WI38 (cell line): ENCODE measurements at regions not wholly inside any gene's neighbourhood (a gene's known extent, or its start where the extent isn't known, plus 50 kb on each side); places are given as distances from the start of the nearest gene placed in this dataset.

Experiments used
- H3K4me3 ChIP-seq: 2 replicates; pipeline ENCODE4 v1.5.1; 2011; ENCODE audit warnings: low read depth, mild to moderate bottlenecking, control low read depth, low read length
- CTCF ChIP-seq: IDR thresholded peaks from 2 replicates; pipeline ENCODE4 v1.5.1; 2012; ENCODE audit warnings: low read depth, mild to moderate bottlenecking, control low read depth, low read length

GRCh38 chr2:67337903-67338302, 59.2 kb upstream of the ETAA1 start:
- no peak for TF ChIP-seq CTCF
- no peak overlapping the region for H3K4me3 ChIP-seq

DNA sequence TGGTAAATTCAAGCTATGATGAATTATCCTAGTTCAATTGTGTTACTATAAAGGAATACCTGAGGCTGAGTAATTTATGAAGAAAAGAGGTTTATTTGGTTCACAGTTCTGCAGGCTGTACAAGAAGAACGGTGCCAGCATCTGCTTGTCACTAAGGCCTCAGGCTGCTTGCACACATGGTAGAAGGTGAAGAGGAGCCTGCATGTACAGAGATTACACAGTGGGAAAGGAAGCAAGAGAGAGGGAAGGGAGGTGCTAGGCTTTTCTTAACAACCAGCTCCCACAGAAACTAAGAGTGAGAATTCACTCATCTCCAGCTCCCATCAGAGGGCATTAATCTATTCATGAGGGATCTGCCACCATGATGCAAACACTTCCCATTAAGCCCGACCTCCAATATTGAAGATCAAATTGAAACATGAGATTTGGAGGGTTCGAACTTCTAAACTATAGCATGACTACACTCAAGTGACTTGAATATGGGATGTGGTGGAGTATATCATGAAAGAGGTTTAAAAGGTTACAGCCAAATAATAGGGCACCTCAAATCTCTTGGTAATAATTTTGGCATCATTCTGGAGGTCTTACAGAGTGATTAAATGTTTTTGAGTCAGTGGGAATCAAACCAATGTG, 58.4 kb upstream of the ETAA1 start:
- no peak for TF ChIP-seq CTCF
- no peak overlapping the region for H3K4me3 ChIP-seq

- TF ChIP-seq CTCF, result no peak
These were observed 57.8 kb upstream of the ETAA1 start for GRCh38 chr2:67339234-67339885.

DNA sequence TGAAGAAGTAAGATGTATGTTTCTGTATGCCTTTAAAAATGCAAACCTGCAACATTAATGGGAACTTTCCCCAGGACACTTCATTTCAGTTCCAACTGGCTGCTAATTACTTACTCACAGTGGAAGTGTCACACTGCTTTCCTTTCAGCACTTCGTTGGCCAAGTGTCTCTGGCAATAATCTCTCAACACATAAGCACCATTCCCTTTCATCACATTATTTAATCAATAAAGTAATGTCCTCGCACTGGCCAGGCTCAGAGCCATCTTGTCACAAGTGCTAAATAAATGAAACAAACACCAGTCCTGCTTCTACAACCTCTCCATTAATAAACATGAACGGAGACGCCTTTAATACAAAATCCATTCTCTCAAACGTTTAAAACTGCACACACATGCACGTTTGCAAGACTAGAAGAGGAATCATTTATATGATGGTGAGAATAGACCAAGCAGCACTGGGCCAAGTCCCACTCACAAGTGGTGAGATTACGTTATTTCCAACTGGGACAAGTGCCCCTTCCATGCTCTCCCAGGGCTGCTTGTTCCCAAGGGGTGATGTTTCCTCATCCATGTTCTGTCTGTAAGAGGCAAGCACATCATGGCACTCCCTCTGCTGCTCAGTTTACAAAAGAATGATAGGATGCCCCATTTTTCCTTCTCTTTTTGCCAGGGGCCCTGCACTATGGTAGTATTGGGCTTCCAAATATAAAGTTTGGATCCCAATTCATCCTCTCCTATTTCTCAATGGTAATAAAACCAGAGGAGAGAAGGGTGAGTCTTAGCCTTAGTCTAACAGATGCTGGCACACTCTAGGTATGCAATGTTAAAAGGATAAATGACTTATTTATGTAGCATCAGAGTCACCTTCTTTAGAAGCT, 56.8 kb upstream of the ETAA1 start:
- TF ChIP-seq CTCF, result no peak

More at GRCh38 chr2:67339234-67339885, 57.8 kb upstream of the ETAA1 start:
- H3K4me3 ChIP-seq, result no peak overlapping the region

DNA sequence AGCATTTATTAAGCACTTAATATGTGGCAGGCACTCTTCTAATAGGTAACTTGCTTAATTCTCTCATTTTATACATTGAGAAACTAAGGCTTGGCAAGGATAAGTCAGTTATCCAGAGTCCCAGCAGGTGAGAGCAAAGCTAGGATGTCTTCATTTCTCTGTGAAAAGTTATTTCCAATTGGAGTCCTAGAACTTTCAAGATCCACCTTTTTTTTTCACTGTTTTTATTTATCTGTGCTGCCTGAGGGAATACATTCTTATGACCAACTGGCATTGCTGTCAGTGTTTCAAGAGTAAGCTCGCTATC, 56.2 kb upstream of the ETAA1 start:
- no peak overlapping the region for H3K4me3 ChIP-seq
- TF ChIP-seq CTCF, result no peak

More for the DNA sequence above, 56.8 kb upstream of the ETAA1 start:
- no peak overlapping the region for H3K4me3 ChIP-seq

GRCh38 chr2:67341336-67341735, 55.8 kb upstream of the ETAA1 start:
- TF ChIP-seq CTCF, result no peak
- H3K4me3 ChIP-seq, result no peak overlapping the region

DNA sequence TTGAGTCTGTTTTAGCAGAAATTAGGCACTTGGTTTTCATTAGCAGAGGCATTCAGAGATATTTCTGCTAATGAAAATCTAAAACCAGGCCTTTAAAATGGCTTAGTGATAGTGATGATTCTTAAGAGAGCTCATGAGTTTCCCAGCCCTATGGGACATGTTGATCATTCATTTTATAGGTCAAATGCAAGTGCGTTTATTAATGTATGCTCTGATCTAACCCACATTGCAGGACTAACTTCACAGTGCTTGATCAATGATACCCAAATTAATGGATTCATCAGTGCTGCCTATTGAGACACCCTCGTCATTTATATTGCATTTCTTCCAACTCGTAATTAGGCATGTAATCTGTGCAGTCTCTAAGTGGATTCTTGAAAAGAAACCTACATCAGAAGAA, 54.7 kb upstream of the ETAA1 start:
- no peak for TF ChIP-seq CTCF

More for the DNA sequence above, 54.7 kb upstream of the ETAA1 start:
- H3K4me3 ChIP-seq, result no peak overlapping the region
